Heart right ventricle (tissue), 16 donors: ENCODE measurements at regions not wholly inside any gene's neighbourhood (a gene's known extent, or its start where the extent isn't known, plus 50 kb on each side); places are given as distances from the start of the nearest gene placed in this dataset.

Source experiments
- ATAC-seq, 8 donors: fragments of 200-7000 bp; cut with Tn5 transposase; one replicate each; pipeline ENCODE4 v1.9.1; 2020; ENCODE audit warnings: mild to moderate bottlenecking in 8 of 8, moderate library complexity in 8 of 8, moderate number of reproducible peaks in 1 of 8
- DNase-seq, 2 donors: peaks; one replicate each; pipeline ENCODE4 v3.0.0-alpha.2; 2020
- H3K27ac ChIP-seq, 10 donors: fragments of 200-600 bp; sonication (generic) in 2 of 10; one replicate each; pipeline versions ENCODE4 v1.5.0 to v1.8.0; 2020 to 2022; ENCODE audit warnings: mild to moderate bottlenecking in 3 of 10
- H3K27me3 ChIP-seq, 7 donors: fragments of 200-600 bp; one replicate each; pipeline ENCODE4 v1.8.0; 2021 to 2022; ENCODE audit warnings: mild to moderate bottlenecking in 2 of 7
- H3K36me3 ChIP-seq, 9 donors: fragments of 200-600 bp; sonication (generic) in 1 of 9; one replicate each; pipeline versions ENCODE4 v1.5.0 to v1.8.0; 2020 to 2022; ENCODE audit warnings: mild to moderate bottlenecking in 2 of 9
- H3K4me1 ChIP-seq, 9 donors: fragments of 200-600 bp; sonication (generic) in 1 of 9; one replicate each; pipeline versions ENCODE4 v1.5.0 to v1.8.0; 2020 to 2022; ENCODE audit warnings: mild to moderate bottlenecking in 4 of 9
- H3K4me3 ChIP-seq, 10 donors: fragments of 200-600 bp; sonication (generic) in 2 of 10; one replicate each; pipeline versions ENCODE4 v1.5.0 to v1.8.0; 2020 to 2022; ENCODE audit warnings: mild to moderate bottlenecking in 7 of 10, moderate library complexity in 2 of 10
- H3K9me3 ChIP-seq, 11 donors: fragments of 200-600 bp in 10 of 11; sonication (generic) in 2 of 11; one replicate each; pipeline versions ENCODE4 v1.5.0 to v1.8.0; 2013 to 2022; ENCODE audit warnings: mild to moderate bottlenecking in 2 of 11, control low read depth in 1 of 11, moderate library complexity in 1 of 11
- CTCF ChIP-seq, 9 donors: fragments of 200-600 bp; sonication (generic) in 2 of 9; IDR thresholded peaks; one replicate each; pipeline versions ENCODE4 v1.5.0 to v1.8.0; 2021 to 2022; ENCODE audit warnings: antibody characterized with exemption in 9 of 9, mild to moderate bottlenecking in 5 of 9, moderate library complexity in 1 of 9
- WGBS, 2 donors: extraction: QIAGEN DNeasy Blood & Tissue Kit; methylation state at CpG; one replicate each; pipeline ENCODE4 v1.1.7; 2013; ENCODE audit warnings: inconsistent platforms in 1 of 2; 5-methylcytosine and 5-hydroxymethylcytosine counted together
- intact Hi-C, 10 donors: fragments of 100-400 bp; cut with DNase I; formaldehyde crosslinking; loops; one replicate each; pipeline versions ENCODE4 v1.11.1 to v1.14.2; 2022
- donor health status: Arrhythmogenic right ventricular cardiomyopathy.
- donor health status: ischemic (EF 13 %, LVEDD 7.1; RV severe dilation, severe dysfunction).
- donor health status: healthy with polysubstance abuse.
- donor health status: DM: no; HTN: yes; CAD: no.
- donor health status: DM: no; HTN: no; CAD: no.
- donor health status: ischemic (EF 25% LVEDD 6.9; RV normal size, moderate dysfunction).
- donor health status: ischemic (EF 25% LVEDD 5.7; RV mildly dilated, moderate dysfunction).
- donor health status: healthy.
- donor health status: DM: yes; HTN: yes; CAD: no.
- donor health status: Ischemic cardiomyopathy.
- donor health status: ischemic (EF 35%, LVEDD 5.7; RV mildly dilated, moderate dysfunction).
- donor health status: nonischemic (EF 11% LVEDD 7.7; RV severe dilation, severe dysfunction).
- donor health status: DM: yes; HTN: yes; CAD: no.
- donor health status: PGD.
- donor health status: ischemic (EF 29% LVEDD 5.4; RV normal size, mild dysfunction).
- donor health status: nonischemic (EF 23%, LVEDD 6.1; RV moderate dilation, normal function).

- intact Hi-C loops = no loop called here
- DNase-seq (no peak), ATAC-seq (no peak)
- peaks cover 0 to 8% (median 0%) of the 10 kb centered on the region in 7 donors for H3K27me3 ChIP-seq
- H3K4me1 ChIP-seq = no peaks in the 10 kb centered on the region
- H3K36me3 ChIP-seq = no peaks in the 10 kb centered on the region
- no peak for TF ChIP-seq CTCF (IDR thresholded peaks at IDR 0.05)
- H3K4me3 ChIP-seq = no peak overlapping the region
- peaks cover 0 to 22% (median 6%) of the 10 kb centered on the region in 11 donors for H3K9me3 ChIP-seq
- 81 to 83% methylated on average over 5 of the region's 5 CpGs for WGBS, 2 donors
- H3K27ac ChIP-seq = no peak overlapping the region
Observed at GRCh38 chr16:73459586-73459985, 411.7 kb upstream of the ZFHX3 start.

DNA sequence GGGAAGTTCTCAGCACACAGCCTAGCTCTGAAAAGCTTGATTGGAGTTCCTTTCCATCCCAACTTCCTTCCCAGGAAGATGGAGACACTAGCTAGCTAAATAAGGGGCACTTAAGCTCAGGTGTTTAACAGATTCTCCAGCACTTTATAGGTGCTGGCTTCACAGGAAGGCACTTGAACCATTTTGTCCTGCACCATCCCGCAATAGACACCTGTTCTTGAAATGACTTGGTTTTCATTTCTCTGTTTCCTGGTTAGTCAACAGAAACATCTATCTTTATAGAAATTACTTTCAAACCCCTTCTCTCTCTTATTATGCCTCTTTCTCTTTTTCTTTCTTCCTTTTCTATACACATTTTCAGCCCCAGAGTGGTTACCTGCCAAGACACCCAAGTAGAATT, 409.9 kb upstream of the ZFHX3 start:
- H3K4me3 ChIP-seq = no peak overlapping the region
- no peaks in the 10 kb centered on the region for H3K4me1 ChIP-seq
- WGBS, 2 donors = 100% methylated on average over 1 of the region's 1 CpG
- H3K27me3 ChIP-seq = no peaks in the 10 kb centered on the region
- H3K27ac ChIP-seq = no peak overlapping the region
- intact Hi-C loops = no loop called here
- H3K36me3 ChIP-seq = no peaks in the 10 kb centered on the region
- ATAC-seq (no peak), DNase-seq (no peak)
- TF ChIP-seq CTCF (IDR thresholded peaks at IDR 0.05) = no peak
- peaks cover 0 to 22% (median 6%) of the 10 kb centered on the region in 11 donors for H3K9me3 ChIP-seq

- no peak overlapping the region for H3K27ac ChIP-seq
- ATAC-seq (no peak), DNase-seq (no peak)
- H3K9me3 ChIP-seq = peaks cover 0 to 54% (median 22%) of the 10 kb centered on the region in 11 donors
- H3K27me3 ChIP-seq = no peaks in the 10 kb centered on the region
- no peak for TF ChIP-seq CTCF (IDR thresholded peaks at IDR 0.05)
- H3K4me3 ChIP-seq = no peak overlapping the region
- no peaks in the 10 kb centered on the region for H3K36me3 ChIP-seq
- no peaks in the 10 kb centered on the region for H3K4me1 ChIP-seq
- WGBS, 2 donors = 86 to 96% methylated on average over 3 of the region's 3 CpGs
- intact Hi-C loops = no loop called here
Observed at GRCh38 chr16:73448970-73449369, 401.0 kb upstream of the ZFHX3 start.

DNA sequence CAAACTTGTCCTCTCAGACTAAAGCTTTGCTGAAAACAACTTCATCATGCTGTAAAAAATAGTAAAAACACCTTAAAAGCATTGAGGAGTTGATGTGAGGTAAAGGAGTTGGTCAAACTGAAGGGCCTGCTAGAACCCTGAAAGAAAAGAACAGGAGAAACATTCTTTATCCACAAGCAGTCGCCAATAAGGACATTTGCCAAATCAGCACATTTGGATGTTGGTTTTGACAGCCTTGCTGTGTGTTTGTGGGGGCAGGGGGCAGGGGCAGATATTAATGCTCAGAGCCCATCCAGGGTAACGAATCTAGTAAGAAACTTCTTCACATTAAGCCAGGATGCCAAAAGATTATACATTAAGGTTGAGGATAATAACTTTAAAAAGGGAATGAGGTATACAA, 399.9 kb upstream of the ZFHX3 start:
- H3K27me3 ChIP-seq = no peaks in the 10 kb centered on the region
- no peak for DNase-seq
- peaks cover 0 to 54% (median 22%) of the 10 kb centered on the region in 11 donors for H3K9me3 ChIP-seq
- no peaks in the 10 kb centered on the region for H3K36me3 ChIP-seq
- 79 to 84% methylated on average over 2 of the region's 2 CpGs for WGBS, 2 donors
- ATAC-seq = no peak
- no peak overlapping the region for H3K27ac ChIP-seq
- intact Hi-C loops = no loop called here
- H3K4me3 ChIP-seq = no peak overlapping the region
- no peaks in the 10 kb centered on the region for H3K4me1 ChIP-seq
- no peak for TF ChIP-seq CTCF (IDR thresholded peaks at IDR 0.05)

- Histone ChIP-seq H3K27ac (no peak overlapping the region), H3K4me3 (no peak overlapping the region), H3K27me3 (no peaks in the 10 kb centered on the region), H3K9me3 (no peaks in the 10 kb centered on the region), H3K4me1 (no peaks in the 10 kb centered on the region), H3K36me3 (no peaks in the 10 kb centered on the region)
- TF ChIP-seq CTCF (IDR thresholded peaks at IDR 0.05) = no peak
- DNase-seq (no peak), ATAC-seq (no peak)
- 87 to 90% methylated on average over 5 of the region's 5 CpGs for WGBS, 2 donors
- intact Hi-C loops = no loop called here
Observed at GRCh38 chr16:73434621-73435020, 386.7 kb upstream of the ZFHX3 start.
